ENCODE measurements at regions not wholly inside any gene's neighbourhood (a gene's known extent, or its start where the extent isn't known, plus 50 kb on each side); places are given as distances from the start of the nearest gene placed in this dataset.

GRCh38 chr5:67934976-67935375, 280.6 kb upstream of the PIK3R1 start:
- no peak for TF ChIP-seq POLR2A (IDR thresholded peaks at IDR 0.05)
- no peak for TF ChIP-seq CTCF (IDR thresholded peaks at IDR 0.05)
- no peak for TF ChIP-seq POLR2AphosphoS5 (IDR thresholded peaks at IDR 0.05; ENCODE audit: insufficient read depth in 1 of 2, low read depth in 1 of 2)

Measured in vagina (tissue), 2 donors.